RPMI8226 (cell line): ENCODE measurements at regions not wholly inside any gene's neighbourhood (a gene's known extent, or its start where the extent isn't known, plus 50 kb on each side); places are given as distances from the start of the nearest gene placed in this dataset.

Source experiments
- DNase-seq: peaks from one replicate; pipeline ENCODE4 v3.0.0-alpha.2; 2015

- DNase-seq = no peak
Observed at GRCh38 chr1:200354243-200354642, 55.6 kb downstream of the ZNF281 start.

GRCh38 chr1:200353232-200353631 is 56.6 kb downstream of the ZNF281 start:
- DNase-seq = no peak

GRCh38 chr1:200351826-200352549 is 57.8 kb downstream of the ZNF281 start:
- DNase-seq = peak; percentile 24

- no peak for DNase-seq
Observed at GRCh38 chr1:200351425-200351824, 58.4 kb downstream of the ZNF281 start.

GRCh38 chr1:200346700-200347099 is 63.1 kb downstream of the ZNF281 start:
- DNase-seq = no peak

- DNase-seq = no peak
Observed at GRCh38 chr1:200345520-200345919, 64.3 kb downstream of the ZNF281 start.

- DNase-seq = no peak
Observed at GRCh38 chr1:200343874-200344273, 66.0 kb downstream of the ZNF281 start.

- DNase-seq = no peak
Observed at GRCh38 chr1:200342511-200343311, 67.1 kb downstream of the ZNF281 start.

GRCh38 chr1:200338451-200338850 is 71.4 kb downstream of the ZNF281 start:
- no peak for DNase-seq

GRCh38 chr1:200337831-200338230 is 72.0 kb downstream of the ZNF281 start:
- DNase-seq = no peak

GRCh38 chr1:200337410-200337809 is 72.4 kb downstream of the ZNF281 start:
- DNase-seq = no peak

- DNase-seq = no peak
Observed at GRCh38 chr1:200336901-200337391, 72.9 kb downstream of the ZNF281 start.

GRCh38 chr1:200336101-200336845 is 73.6 kb downstream of the ZNF281 start:
- DNase-seq = no peak

- no peak for DNase-seq
Observed at GRCh38 chr1:200334661-200335256, 75.1 kb downstream of the ZNF281 start.

GRCh38 chr1:200333329-200333728 is 76.5 kb downstream of the ZNF281 start:
- no peak for DNase-seq

- DNase-seq = no peak
Observed at GRCh38 chr1:200332716-200333115, 77.1 kb downstream of the ZNF281 start.

GRCh38 chr1:200330741-200331428 is 79.0 kb downstream of the ZNF281 start:
- DNase-seq = no peak

GRCh38 chr1:200329208-200329882 is 80.5 kb downstream of the ZNF281 start:
- no peak for DNase-seq

- DNase-seq = no peak
Observed at GRCh38 chr1:200328379-200328778, 81.5 kb downstream of the ZNF281 start.

GRCh38 chr1:200323856-200324400 is 85.9 kb downstream of the ZNF281 start:
- DNase-seq = no peak

- DNase-seq = no peak
Observed at GRCh38 chr1:200319148-200319547, 90.7 kb downstream of the ZNF281 start.
